GM18517 (cell line): ENCODE measurements at regions not wholly inside any gene's neighbourhood (a gene's known extent, or its start where the extent isn't known, plus 50 kb on each side); places are given as distances from the start of the nearest gene placed in this dataset.
"Not testable (repeated sequence)": the region's sequence is repeated elsewhere in the genome, so short reads cannot be mapped to it uniquely, and the experiment has no call there.

Source experiments
- ATAC-seq: cut with Tn5 transposase; IDR thresholded peaks from one replicate; pipeline ENCODE4 v1.9.1; 2021; ENCODE audit warnings: mild to moderate bottlenecking, moderate library complexity; ENCODE audit not compliant: unreplicated experiment

DNA sequence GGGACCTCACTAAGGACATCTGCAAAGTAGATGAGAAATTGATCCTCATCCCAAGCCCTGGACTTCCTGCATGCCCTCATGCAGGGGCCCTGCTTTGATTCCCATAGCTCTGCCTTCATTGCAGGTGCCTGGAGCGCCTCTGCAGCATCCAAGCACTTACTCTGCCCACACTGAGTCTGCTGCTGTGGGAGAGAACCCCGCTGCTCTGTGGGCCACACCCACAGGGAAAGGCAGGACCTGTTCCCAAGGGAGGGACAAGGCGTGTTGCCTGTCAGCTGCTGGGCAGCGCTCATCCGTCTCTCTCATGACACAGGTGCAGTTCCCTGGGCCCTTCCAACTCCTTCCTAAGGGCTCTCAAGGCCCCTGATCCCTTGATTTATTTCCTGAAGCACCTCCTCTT is 266.8 kb upstream of the SMIM21 start:
- no peak for ATAC-seq

DNA sequence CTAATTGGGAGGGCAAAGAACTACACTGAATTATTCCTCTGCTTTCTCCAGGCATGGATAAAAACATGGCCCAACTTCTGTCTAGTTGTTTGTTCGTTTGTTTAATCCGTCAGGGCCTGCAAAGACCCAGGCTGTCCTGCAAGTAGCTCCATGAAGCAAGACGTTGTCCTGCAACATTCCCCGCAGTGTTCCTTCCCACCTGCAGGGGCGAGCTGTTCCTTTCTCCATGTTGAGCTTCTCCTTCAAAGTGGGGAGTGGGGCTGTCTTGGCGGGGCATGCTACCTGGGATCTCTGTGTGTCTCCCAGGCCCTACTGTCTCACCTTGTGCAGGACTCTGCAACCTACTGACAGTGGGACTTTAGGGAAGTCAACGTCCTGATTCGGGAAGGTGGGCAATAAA is 264.0 kb upstream of the SMIM21 start:
- no peak for ATAC-seq

DNA sequence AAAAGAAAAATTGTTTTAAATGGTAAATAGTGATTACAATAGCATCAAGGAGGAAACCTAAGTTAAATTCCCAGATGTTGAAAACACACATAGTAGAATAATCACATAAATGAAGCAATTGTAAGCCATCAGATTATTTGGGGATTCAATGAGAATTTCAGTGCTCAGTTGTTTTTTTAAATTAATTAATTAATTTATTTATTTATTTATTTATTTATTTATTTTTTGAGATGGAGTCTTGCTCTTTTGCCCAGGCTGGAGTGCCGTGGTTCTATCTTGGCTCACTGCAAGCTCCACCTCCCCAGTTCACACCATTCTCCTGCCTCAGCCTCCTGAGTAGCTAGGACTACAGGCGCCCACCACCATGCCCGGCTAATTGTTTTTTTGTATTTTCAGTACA is 262.8 kb upstream of the SMIM21 start:
- ATAC-seq: not testable (repeated sequence)

DNA sequence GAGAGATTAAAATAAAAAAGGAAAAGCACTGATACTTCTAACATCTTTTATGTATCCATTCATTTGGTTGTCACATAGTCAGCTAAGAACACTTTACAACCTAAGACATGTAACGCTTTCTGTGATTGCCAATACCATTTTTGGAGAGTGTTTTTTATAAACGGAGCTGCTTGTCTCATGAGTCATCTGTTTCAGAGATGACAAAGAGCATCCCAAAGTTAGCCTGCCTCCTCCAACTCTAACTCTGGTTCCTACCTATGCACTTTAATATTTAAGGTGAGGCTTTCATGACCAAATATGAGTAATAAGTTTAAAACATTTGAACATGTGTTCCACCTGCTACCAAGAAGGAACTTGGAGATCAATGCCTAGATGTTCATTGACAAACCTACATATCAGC is 260.1 kb upstream of the SMIM21 start:
- no peak for ATAC-seq

DNA sequence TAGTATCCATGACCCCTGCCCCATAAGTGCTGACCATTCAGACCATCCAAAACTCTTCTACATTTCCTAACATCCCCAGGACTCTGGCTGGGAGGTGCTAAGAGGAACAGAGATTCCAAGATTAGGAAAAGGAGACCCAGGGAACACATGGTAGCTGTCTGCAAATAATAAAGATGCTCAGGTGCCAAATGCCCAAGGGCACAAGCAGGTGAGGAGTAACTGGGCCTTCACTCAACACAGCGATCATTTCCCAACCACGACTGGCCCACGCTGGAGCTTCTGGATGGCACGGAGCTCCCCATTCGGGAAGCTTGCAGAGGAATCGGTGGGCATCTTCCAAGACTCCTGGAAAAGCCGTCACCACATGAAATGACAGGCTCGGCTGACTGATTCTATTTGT is 255.9 kb upstream of the SMIM21 start:
- no peak for ATAC-seq

DNA sequence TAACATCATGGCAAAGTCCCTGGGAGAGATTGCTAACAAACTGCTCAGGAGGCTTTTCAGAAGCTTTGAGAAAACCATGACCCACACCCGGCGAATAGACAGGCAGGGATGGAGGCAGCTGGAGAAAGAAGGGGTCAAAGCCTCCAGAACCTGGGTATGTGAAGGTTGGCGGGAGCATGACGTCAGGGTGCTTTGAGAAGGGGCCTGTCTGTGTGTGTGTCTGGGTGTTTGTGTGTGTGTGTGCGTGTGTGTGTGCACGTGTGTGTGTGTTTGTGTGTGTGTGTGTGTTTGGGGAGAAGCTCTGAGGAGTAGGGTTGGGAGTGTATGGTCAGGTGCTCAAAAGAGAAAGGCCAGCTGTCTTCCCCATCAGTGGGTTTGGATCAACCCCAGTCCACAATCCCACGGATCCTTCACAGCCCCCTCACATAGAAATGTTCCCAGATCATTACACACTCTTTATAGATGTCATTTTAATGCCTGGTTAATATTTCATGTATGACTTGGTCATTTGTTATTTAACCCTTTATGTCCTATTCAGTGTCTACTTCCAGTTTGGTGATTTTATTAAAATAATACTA is 254.1 kb upstream of the SMIM21 start:
- no peak for ATAC-seq

DNA sequence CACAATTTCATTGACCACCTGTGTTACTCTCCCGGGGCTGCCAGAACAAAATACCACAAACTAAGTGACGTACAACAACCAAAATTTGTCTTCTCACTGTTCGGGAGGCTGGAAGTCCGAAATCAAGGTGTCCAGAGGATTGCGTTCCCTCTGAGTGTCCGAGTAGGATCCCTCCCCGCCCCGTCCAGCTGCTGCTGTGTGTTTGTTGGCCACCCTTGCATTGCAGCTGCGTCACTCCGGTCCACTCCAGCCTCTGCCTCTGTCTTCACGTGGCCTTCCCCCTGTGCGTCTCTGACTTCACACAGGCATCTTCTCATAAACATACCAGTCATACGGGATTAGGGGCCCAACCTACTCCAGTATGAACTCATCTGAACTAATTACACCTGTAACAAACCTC is 251.8 kb upstream of the SMIM21 start:
- no peak for ATAC-seq

DNA sequence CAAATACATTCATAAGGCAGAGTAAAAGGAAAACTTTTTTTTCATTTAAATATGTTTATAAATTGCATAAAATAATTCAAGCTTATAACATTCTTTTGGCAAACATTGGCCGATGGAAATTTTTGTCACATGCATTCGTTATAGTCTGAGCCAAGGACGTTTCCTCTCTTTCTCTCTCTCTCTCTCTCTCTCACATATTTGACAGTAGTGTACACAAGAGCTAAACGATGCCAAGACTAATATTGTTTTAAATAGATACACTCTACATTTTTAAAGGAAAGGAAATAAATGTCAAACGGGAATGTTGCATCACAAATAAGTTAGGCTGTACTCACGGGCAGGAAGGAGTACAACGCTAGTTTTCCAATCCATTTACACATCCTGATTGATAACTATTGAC is 251.1 kb upstream of the SMIM21 start:
- no peak for ATAC-seq

DNA sequence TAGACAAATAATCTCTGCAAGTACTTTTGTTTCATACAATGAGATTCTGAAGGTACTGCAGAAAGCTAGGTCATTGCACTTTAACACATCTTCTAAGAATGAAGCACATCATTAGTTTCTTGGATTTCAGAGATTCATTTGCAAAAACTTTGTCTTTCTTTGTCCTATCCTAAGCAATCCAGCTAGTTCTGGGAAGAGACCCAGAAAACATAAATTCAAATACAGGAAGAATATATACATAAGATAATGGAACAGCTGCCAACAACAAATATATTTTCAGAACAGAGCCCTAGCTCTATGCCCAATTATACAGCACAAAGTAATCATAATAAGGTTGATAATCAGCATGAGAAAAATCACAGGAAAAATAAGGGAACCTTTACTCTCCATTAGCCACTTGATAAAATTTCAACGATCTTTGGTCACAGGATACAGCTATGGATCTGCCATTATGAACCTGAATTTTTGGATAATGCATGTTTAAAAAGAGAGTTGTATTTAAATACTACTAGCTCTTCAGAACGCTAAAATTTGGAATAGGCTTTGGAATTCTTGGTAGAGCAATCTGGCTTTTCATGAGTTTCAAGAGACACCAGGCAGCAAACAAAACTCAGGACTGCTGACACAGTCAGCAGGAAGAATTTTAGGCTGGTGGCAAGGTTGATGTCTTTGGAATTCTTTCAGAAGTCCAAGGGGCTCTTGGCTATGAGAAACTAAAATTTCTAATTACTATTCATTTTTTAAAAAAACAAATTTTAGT is 250.4 kb upstream of the SMIM21 start:
- ATAC-seq: no peak

DNA sequence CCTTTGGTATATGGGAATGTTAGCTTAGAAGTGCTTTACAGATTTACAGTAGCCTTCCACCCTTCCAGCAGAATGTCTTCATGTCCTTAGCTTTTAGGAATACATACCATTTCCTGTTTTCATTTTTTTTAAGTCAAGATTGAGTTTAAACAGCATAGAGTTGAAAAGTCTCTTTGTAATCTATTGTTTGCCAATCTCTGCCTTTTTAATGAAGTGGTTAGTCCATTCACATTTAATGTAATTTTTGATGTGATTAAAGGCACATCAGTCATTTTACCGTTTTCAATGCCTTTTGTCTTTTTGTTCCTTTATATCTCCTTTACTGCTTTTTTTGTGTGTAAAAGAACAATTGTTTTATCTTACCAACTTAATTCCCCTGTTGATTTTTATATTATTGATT is 233.4 kb upstream of the SMIM21 start:
- ATAC-seq: no peak

DNA sequence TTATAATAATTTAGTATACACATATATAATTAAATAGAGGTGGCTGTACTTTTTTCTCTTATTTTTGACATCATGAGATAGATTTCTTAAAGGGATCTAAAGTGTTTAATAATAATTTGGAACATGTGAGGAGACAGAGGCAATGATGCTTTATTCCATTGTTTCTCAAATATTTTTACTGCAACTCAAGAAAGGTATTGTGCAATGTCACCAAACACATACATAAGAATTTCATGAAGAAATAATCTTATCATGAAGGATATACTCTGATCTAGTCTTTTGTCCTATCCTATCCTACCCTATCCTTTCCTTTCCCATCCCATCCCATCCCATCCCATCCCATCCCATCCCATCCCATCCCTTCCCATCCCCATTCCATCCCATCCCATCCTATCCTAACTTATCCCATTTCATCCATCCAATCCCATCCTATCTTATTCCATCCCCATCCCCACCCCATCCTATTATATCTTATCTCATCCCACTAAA is 232.1 kb upstream of the SMIM21 start:
- no peak for ATAC-seq

DNA sequence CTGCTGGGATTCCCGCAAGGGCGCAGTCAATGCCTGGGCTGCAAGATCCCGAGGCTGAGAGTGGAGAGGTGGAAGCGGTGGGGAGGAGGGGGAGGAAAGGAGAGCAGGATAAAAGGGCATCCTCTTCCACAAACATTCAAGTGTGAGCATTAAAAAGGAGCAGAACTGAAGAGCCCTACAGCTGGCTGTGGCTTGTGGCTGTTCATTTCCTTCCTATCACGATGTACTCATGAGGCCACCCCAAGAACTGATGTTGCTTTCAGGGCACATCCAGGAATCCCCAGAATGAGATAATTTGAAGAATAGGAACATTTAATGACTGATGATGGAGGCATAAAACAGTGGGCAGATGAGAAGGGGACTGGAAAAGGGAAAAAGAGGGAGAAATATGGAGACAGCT is 230.8 kb upstream of the SMIM21 start:
- no peak for ATAC-seq

DNA sequence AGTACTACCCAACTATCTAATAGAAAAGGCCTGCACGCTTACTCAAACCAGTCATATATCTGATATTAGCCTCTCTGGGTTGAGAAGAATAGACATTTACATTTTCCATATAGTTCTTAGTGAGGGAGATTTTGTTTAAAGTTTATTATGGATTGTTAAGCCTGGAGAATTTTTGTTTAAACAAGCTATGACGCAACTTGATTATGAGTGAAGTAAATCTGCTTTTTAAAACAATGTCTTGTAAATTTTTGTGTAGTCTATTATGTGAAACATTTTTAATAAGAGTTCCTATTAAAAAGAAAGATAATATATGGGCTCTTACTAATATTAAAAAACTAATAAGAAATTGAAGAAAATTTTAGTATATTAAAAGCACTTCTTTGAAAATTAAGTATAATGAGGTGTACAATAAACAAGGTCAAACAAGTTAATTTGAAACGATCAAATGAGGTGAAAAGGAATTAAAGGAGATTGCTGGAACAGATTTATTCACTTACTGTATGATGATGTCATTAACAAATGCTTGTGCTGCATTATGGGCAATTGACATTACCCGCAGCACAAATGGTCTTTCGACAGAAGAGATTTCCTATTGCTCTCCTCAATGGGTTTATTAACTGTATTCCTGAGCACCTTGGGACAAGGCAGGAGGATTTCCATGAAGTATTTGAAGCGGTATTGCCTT is 229.2 kb upstream of the SMIM21 start:
- no peak for ATAC-seq

DNA sequence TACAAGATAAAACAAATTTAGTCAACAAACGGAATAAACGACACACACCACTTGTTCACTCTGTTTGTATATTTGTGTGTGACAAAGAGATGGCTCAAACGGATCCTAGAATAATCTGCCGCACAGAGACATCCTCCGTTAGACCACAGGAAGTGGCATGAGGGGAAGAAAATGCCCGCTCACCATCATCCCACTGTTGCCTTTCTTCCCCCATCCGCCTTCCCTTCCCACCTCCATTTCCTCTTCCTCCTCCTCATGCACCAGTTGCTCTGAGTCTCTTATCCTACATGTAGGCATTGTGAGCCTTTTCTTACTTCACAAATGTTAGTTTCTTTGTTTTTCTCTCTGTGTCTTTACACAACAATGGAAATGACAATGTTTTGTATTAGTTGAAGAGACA is 228.5 kb upstream of the SMIM21 start:
- ATAC-seq: no peak

DNA sequence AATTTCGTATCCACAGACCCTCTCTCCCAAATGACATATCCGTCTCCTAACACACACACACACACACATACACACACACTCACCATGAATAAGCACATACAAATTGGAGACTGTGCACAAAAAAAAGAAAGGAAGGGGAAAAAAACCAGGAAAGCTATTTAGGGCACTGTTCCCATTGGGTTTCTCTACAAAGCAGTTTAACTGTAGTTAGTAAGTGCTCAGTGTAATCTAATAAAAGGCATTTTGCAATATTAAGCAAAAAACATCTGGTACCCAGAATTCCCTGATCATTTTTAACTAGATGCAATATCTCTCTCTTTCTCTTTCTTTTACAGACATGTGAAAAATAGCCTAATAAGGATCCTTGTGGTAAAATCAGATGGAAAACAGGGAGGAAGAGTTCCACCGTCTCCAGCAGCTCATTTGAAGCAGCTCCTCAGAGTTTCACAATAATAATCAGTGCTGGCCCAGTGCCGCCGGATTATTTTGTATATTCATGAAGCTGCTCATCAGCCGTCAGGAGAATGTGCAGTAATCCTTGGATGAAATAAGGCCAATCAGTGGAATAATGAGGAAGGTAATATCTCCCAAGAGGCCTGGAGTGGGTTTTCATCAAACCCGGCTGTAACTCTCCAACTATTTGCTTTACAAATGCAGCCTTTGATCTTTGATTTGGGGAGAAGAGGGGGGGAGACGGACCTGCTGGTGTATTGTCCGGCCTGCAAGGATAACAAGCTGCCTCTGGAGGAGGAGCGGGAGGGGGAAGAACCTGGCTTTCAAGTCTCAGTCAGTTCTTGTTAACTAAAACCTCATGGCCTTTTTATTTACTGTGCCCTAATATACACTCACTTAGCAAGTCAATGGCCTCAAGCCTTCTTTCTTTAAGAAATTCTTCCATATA is 227.6 kb upstream of the SMIM21 start:
- no peak for ATAC-seq

DNA sequence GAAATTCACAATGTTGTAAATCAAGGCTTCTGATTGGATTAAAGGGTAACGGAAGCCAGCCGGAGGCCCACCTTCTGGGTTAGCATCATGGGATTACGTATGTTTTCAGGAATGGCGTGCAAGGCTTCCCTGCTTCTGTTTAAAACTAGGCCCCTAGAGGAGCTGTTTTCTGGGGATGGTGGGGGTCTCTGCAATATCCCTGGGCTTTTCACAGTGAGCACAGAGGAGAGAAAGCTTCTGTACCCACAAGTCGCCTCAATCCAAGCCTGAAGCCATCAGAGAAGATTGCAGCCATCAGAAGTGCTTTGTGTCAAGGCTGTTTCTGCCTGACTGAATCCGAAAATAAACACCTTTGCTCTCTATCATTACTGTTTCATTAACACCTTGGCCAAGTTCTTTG is 226.9 kb upstream of the SMIM21 start:
- no peak for ATAC-seq

DNA sequence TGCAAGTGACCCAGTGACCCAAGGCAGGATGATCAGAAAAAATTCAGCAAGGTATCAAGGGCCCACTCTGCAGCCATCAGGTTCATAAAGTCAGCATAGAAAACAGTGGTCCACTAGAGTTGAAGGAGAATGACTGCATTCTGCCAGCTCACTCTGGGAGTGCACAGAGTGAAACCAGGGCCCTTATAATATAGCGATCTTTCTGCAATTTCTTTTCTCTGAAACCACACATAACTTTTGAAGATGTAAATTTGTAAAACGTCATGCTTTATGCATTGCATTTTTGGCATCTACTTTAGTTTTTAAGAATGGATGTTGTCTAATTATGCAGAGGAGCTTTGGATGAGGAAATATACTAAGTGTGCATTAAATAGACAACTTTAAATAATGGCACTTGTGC is 225.0 kb upstream of the SMIM21 start:
- no peak for ATAC-seq

DNA sequence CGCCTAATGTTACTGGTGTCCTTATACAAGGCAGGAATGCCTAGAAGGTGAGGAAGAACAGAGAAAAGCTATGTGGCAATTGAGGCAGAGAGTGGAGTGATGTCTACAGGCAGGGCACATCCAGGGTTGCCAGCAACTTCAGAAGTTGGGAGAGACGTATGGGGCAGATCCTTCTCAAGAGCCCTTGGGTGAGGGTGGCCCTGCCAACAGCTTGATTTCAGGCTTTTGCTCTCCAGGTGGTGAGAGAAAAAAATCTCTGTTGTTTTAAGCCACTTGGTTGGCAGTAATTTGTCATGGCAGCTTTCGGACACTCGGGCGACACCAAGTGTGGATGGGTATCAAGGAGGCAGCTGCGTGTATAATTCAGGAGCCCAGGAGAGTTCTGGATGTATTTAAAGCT is 217.4 kb upstream of the SMIM21 start:
- ATAC-seq: no peak

DNA sequence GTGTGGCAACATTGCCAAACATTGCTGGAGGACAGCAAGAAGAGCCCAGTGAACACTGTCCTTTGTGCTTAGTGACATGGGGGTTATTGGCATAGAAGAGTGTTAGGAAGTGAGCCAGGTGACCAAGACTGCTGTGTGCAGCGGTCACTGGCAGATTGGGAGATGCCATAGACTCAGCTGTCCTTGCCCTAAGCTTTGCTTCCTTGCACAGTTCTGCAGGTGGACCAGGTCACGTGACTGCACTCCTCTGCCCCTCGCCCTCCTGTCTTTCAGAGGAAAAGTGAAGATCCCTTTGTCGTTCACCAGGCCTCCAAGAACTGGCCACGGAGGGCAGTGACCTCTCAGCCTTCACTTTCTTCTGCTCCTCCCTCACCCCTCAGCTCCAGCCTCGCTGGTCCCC is 215.6 kb upstream of the SMIM21 start:
- ATAC-seq: no peak

DNA sequence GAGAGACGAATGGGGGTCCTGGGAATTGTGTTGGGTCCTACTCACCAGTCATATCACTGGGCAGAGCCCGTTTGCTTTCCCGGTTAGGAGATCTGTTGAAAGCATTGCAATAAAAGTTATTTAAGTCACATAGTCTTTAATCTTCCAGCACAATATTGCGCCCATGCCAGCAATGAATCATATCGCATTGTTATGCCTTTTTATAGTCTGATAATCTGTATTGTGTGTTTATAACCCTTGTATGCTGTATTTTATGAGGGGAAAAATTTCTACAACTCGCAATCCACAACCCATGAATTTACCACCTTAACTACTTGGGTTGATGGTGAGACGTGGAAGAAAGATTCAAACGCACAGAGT is 211.9 kb upstream of the SMIM21 start:
- ATAC-seq: no peak

DNA sequence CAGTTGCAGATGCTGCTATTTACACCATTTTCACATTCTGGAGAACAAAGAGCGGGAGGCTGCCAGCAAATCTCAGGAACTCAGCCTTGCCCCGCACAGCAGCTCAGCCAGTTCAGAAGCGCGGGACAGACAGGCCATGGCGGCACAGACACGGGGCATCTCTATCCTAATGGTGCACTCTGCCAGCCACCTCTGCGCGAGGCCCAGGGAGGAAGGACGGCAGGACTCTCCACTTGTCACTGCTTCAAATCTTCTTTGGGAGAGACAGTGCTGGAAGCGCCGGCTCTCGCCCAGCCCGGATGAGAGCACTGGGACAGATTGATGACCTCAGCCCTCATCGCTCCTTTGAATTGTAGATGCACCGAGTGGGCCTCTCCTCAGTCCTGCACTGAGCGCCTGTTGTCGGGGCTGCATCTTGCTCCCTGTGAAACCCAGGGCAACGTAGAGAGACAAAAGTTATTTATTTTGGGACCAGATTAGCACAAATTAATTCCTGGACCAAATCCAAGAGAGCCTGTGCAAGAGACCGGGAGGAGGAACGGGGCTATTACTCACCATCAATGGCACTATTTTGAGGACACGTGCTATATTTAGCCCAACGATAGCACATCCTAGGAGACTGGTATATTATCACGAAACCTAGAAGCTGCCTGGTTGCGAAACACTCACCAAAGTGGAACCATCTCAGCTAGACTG is 211.4 kb upstream of the SMIM21 start:
- no peak for ATAC-seq
